ENCODE measurements at regions not wholly inside any gene's neighbourhood (a gene's known extent, or its start where the extent isn't known, plus 50 kb on each side); places are given as distances from the start of the nearest gene placed in this dataset.

GRCh38 chr20:57892471-57892870, 182.7 kb upstream of the PMEPA1 start:
- POLR2A ChIA-PET, result no interaction called here
- DNase-seq (ENCODE audit: low read depth, low spot score), result no peak
- TF ChIP-seq CTCF (IDR thresholded peaks at IDR 0.05; ENCODE audit: low read depth, low read length), result no peak
- Histone ChIP-seq H3K4me3 (ENCODE audit: low read depth, low read length) (no peak overlapping the region), H3K9me3 (ENCODE audit: control insufficient read depth, insufficient read depth, low read length) (no peaks in the 10 kb centered on the region), H3K27me3 (ENCODE audit: control insufficient read depth, insufficient read depth, low read length) (no peaks in the 10 kb centered on the region), H3K27ac (ENCODE audit: low read depth, low read length) (no peak overlapping the region)
- CTCF ChIA-PET, result no interaction called here

GRCh38 chr20:57891014-57891413, 181.2 kb upstream of the PMEPA1 start:
- no peaks in the 10 kb centered on the region for H3K9me3 ChIP-seq (ENCODE audit: control insufficient read depth, insufficient read depth, low read length)
- ChIA-PET POLR2A (no interaction called here), CTCF (no interaction called here)
- no peak overlapping the region for H3K27ac ChIP-seq (ENCODE audit: low read depth, low read length)
- no peak overlapping the region for H3K4me3 ChIP-seq (ENCODE audit: low read depth, low read length)
- TF ChIP-seq CTCF (IDR thresholded peaks at IDR 0.05; ENCODE audit: low read depth, low read length), result no peak
- DNase-seq (ENCODE audit: low read depth, low spot score), result no peak
- H3K27me3 ChIP-seq (ENCODE audit: control insufficient read depth, insufficient read depth, low read length), result no peaks in the 10 kb centered on the region

- Histone ChIP-seq H3K4me3 (ENCODE audit: low read depth, low read length) (no peak overlapping the region), H3K27me3 (ENCODE audit: control insufficient read depth, insufficient read depth, low read length) (no peaks in the 10 kb centered on the region), H3K27ac (ENCODE audit: low read depth, low read length) (no peak overlapping the region), H3K9me3 (ENCODE audit: control insufficient read depth, insufficient read depth, low read length) (no peaks in the 10 kb centered on the region)
- DNase-seq (ENCODE audit: low read depth, low spot score), result no peak
- no peak for TF ChIP-seq CTCF (IDR thresholded peaks at IDR 0.05; ENCODE audit: low read depth, low read length)
- POLR2A ChIA-PET, result no interaction called here
- CTCF ChIA-PET, result no interaction called here
Measured at GRCh38 chr20:57890202-57890800, 180.5 kb upstream of the PMEPA1 start.

- ChIA-PET POLR2A (no interaction called here), CTCF (no interaction called here)
- Histone ChIP-seq H3K27ac (ENCODE audit: low read depth, low read length) (no peak overlapping the region), H3K4me3 (ENCODE audit: low read depth, low read length) (no peak overlapping the region), H3K27me3 (ENCODE audit: control insufficient read depth, insufficient read depth, low read length) (no peaks in the 10 kb centered on the region), H3K9me3 (ENCODE audit: control insufficient read depth, insufficient read depth, low read length) (no peaks in the 10 kb centered on the region)
- no peak for TF ChIP-seq CTCF (IDR thresholded peaks at IDR 0.05; ENCODE audit: low read depth, low read length)
- DNase-seq (ENCODE audit: low read depth, low spot score), result no peak
Measured at GRCh38 chr20:57888591-57888990, 178.8 kb upstream of the PMEPA1 start.

GRCh38 chr20:57884956-57885355, 175.1 kb upstream of the PMEPA1 start:
- POLR2A ChIA-PET, result no interaction called here
- CTCF ChIA-PET, result no interaction called here
- Histone ChIP-seq H3K27me3 (ENCODE audit: control insufficient read depth, insufficient read depth, low read length) (peaks cover 7% of the 10 kb centered on the region), H3K9me3 (ENCODE audit: control insufficient read depth, insufficient read depth, low read length) (no peaks in the 10 kb centered on the region), H3K4me3 (ENCODE audit: low read depth, low read length) (no peak overlapping the region), H3K27ac (ENCODE audit: low read depth, low read length) (no peak overlapping the region)
- no peak for TF ChIP-seq CTCF (IDR thresholded peaks at IDR 0.05; ENCODE audit: low read depth, low read length)
- no peak for DNase-seq (ENCODE audit: low read depth, low spot score)

Measured in AG04450 (cell line).